Nephron progenitor cell (in vitro differentiated cells): ENCODE measurements at regions not wholly inside any gene's neighbourhood (a gene's known extent, or its start where the extent isn't known, plus 50 kb on each side); places are given as distances from the start of the nearest gene placed in this dataset.
A peak's percentile ranks its signal among the peaks of the same experiment; 100 is the strongest.

Experiments
- DNase-seq: peaks from one replicate; pipeline ENCODE4 v3.0.0; 2021
- H3K27ac Mint-ChIP-seq: 2 replicates; pipeline ENCODE4 v1.8.0; 2021; ENCODE audit warnings: mild to moderate bottlenecking, moderate library complexity, mixed read lengths
- H3K27me3 Mint-ChIP-seq: 2 replicates; pipeline ENCODE4 v1.8.0; 2021; ENCODE audit warnings: mild to moderate bottlenecking, low read depth, mixed read lengths; ENCODE audit not compliant: poor library complexity
- H3K36me3 Mint-ChIP-seq: 2 replicates; pipeline ENCODE4 v1.8.0; 2021; ENCODE audit warnings: low read depth, mixed read lengths
- H3K4me1 Mint-ChIP-seq: 2 replicates; pipeline ENCODE4 v1.8.0; 2021; ENCODE audit warnings: mixed read lengths
- H3K4me3 Mint-ChIP-seq: 2 replicates; pipeline ENCODE4 v1.8.0; 2021; ENCODE audit warnings: mild to moderate bottlenecking, moderate library complexity, mixed read lengths
- H3K9me3 Mint-ChIP-seq: 2 replicates; pipeline ENCODE4 v1.8.0; 2021; ENCODE audit warnings: mild to moderate bottlenecking, moderate library complexity, mixed read lengths
- TF ChIP-seq, protein P1 (sequence below): fragments of 200-600 bp; sonication (generic); IDR thresholded peaks from 2 replicates; pipeline ENCODE4 v1.5.0; 2021; ENCODE audit warnings: antibody characterized with exemption

DNA sequence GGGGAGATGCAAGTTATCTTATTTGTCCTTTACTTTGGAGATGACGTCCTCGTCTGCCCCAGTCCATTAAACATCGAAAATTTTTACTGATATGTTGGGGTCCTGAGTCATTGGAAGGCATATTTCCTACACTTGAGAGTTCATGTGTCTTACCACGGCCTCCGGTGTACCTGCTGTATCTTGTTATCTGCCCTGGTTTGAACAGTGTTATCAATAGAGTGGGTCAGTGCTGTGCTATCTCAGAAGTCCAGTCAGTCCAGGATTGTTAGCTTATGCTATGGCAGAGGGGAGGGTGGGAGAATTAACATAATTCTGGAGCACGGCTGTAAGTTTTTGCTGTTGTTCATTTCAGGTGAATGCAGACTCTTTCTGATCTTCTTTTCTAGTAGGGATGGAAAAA is 102.3 kb downstream of the ADCYAP1 start:
- H3K4me1 Mint-ChIP-seq, result peaks cover 34% of the 10 kb centered on the region
- H3K27me3 Mint-ChIP-seq, result peaks cover 2% of the 10 kb centered on the region
- H3K27ac Mint-ChIP-seq, result no peak overlapping the region
- no peak overlapping the region for H3K4me3 Mint-ChIP-seq
- peaks cover 31% of the 10 kb centered on the region for H3K36me3 Mint-ChIP-seq
- DNase-seq, result no peak
- TF ChIP-seq, protein P1, sequence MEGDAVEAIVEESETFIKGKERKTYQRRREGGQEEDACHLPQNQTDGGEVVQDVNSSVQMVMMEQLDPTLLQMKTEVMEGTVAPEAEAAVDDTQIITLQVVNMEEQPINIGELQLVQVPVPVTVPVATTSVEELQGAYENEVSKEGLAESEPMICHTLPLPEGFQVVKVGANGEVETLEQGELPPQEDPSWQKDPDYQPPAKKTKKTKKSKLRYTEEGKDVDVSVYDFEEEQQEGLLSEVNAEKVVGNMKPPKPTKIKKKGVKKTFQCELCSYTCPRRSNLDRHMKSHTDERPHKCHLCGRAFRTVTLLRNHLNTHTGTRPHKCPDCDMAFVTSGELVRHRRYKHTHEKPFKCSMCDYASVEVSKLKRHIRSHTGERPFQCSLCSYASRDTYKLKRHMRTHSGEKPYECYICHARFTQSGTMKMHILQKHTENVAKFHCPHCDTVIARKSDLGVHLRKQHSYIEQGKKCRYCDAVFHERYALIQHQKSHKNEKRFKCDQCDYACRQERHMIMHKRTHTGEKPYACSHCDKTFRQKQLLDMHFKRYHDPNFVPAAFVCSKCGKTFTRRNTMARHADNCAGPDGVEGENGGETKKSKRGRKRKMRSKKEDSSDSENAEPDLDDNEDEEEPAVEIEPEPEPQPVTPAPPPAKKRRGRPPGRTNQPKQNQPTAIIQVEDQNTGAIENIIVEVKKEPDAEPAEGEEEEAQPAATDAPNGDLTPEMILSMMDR, result no peak
- peaks cover 12% of the 10 kb centered on the region for H3K9me3 Mint-ChIP-seq

DNA sequence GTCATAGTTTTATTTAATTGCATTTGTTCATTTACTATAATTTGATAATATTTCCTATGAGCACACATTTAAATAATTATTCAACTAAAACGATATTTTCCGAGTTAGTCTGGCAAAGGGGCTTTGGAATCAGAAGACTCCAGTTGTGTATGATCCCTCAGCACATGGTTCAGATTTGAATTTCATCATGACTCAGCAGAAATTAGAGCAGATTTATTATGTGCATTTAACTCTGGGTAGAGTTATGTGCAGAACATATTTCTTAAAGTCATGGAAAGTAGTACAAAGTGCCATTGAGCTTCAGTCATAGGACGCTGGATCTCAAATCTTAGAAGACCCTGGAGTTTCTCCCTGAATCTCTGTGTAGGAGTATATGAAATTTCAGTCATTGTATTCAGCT is 106.7 kb downstream of the ADCYAP1 start:
- no peak for DNase-seq
- Mint-ChIP-seq H3K27ac (no peak overlapping the region), H3K4me3 (no peak overlapping the region), H3K27me3 (peaks cover 2% of the 10 kb centered on the region), H3K4me1 (peaks cover 65% of the 10 kb centered on the region), H3K9me3 (no peaks in the 10 kb centered on the region), H3K36me3 (no peaks in the 10 kb centered on the region)
- TF ChIP-seq, protein P1, result no peak

DNA sequence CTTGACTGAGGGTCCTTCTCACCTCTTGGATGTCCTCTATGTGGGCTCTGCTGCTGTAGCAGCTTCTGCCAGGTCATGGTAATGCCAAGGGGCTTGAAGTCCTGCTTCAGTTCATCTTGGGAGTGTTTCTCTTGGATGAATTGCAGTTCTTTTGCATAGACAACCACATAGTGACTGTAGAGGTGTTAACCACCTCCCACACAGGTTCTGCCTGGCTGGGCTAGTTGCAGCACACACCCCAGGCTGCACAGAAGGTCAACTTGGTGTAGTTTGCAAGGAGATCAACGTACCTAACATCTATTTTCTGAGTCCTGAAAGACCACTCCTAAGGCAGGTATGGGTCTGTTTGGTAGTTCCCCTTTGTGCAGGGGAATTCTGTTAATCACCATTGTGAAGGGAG is 108.1 kb downstream of the ADCYAP1 start:
- H3K36me3 Mint-ChIP-seq, result no peaks in the 10 kb centered on the region
- H3K9me3 Mint-ChIP-seq, result no peaks in the 10 kb centered on the region
- TF ChIP-seq, protein P1, result no peak
- peaks cover 80% of the 10 kb centered on the region for H3K4me1 Mint-ChIP-seq
- H3K27ac Mint-ChIP-seq, result no peak overlapping the region
- no peak for DNase-seq
- H3K4me3 Mint-ChIP-seq, result peak overlapping the region; percentile 6
- H3K27me3 Mint-ChIP-seq, result peaks cover 2% of the 10 kb centered on the region

DNA sequence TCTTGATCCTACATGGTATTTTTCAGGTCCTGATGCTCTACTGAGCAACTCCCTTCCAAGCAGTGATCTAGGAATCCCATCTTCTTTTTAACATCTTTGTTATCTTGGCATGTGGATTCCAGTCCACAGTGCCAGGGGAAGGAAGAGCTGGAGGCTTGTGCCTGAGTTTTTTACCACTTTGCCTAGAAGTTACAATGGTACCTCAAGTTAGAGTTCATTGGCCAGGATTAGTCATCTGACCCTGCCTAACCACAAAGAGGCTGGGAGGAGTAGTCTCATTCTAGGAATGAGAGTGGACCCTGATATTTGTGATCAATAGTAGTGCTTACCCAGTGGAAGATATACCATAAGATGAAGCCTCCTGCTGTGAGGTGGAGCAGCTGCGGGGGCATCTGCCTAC is 109.3 kb downstream of the ADCYAP1 start:
- Mint-ChIP-seq H3K27ac (peak overlapping the region; percentile 96), H3K36me3 (no peaks in the 10 kb centered on the region), H3K27me3 (no peaks in the 10 kb centered on the region), H3K4me3 (no peak overlapping the region), H3K9me3 (no peaks in the 10 kb centered on the region), H3K4me1 (peaks cover 91% of the 10 kb centered on the region)
- no peak for DNase-seq
- TF ChIP-seq, protein P1, result no peak

DNA sequence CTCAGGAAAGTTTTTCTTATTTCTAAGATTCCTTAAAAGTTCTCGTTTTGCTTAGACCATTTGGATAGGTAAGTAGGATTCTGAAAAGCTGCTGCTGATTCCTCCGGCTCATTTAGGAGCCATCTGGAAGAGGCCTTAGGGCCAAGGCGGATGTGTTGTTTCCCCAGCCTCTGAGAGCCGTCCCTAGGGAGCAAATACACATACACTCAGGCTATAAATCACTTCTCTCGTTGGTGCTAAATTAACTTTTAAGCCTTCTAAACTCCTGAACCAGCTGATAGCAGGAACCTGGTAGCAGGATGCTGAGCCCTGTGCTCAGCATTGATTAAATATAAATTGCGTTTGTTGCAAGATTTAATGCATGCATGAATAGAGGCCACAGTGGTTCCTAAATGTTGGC is 109.8 kb downstream of the ADCYAP1 start:
- no peaks in the 10 kb centered on the region for H3K27me3 Mint-ChIP-seq
- peaks cover 94% of the 10 kb centered on the region for H3K4me1 Mint-ChIP-seq
- H3K27ac Mint-ChIP-seq, result peak overlapping the region; percentile 96
- no peaks in the 10 kb centered on the region for H3K9me3 Mint-ChIP-seq
- TF ChIP-seq, protein P1, result no peak
- no peaks in the 10 kb centered on the region for H3K36me3 Mint-ChIP-seq
- peak; percentile 31 for DNase-seq
- H3K4me3 Mint-ChIP-seq, result no peak overlapping the region

DNA sequence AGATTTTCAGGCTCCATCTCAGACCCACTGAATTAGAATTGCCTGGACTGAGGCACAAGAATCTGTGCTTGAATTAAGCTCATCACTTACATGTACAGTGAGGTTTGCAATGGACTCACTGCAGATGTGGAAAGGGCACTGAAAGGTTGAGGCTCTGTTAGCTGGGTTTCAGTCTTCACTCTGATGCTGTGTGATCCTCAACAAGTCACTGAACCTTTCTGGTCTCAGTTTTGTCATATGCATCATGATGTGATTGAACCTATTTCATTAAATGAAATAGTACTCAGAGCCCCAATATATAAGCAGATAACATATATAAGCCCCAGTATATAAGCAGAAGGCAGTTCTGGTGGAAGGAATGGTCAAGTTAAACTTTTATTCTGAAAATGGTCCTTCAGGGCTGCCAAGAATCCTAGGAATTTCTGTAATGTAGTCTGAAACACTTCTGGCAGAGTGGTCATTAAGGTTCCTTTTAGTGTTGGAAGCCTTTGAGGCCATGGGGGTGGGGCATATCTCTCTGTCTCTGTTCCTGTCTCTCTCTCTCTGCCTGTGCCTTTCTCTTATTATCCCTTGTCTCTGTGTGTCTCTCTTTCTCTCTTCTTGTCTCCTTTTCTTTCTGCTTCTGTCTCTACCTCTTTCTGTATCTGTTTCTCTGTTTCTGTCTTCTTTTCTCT is 110.4 kb downstream of the ADCYAP1 start:
- Mint-ChIP-seq H3K4me1 (peaks cover 94% of the 10 kb centered on the region), H3K36me3 (no peaks in the 10 kb centered on the region)

More for the DNA sequence above, 110.4 kb downstream of the ADCYAP1 start:
- H3K9me3 Mint-ChIP-seq, result no peaks in the 10 kb centered on the region
- H3K27ac Mint-ChIP-seq, result peak overlapping the region; percentile 46
- no peak for DNase-seq
- peak overlapping the region; percentile 39 for H3K4me3 Mint-ChIP-seq
- no peaks in the 10 kb centered on the region for H3K27me3 Mint-ChIP-seq
- TF ChIP-seq, protein P1, result no peak
